Thyroid gland (tissue), 4 donors: ENCODE measurements at regions not wholly inside any gene's neighbourhood (a gene's known extent, or its start where the extent isn't known, plus 50 kb on each side); places are given as distances from the start of the nearest gene placed in this dataset.
"Not testable (repeated sequence)": the region's sequence is repeated elsewhere in the genome, so short reads cannot be mapped to it uniquely, and the experiment has no call there.

Source experiments
- DNase-seq, 2 donors: peaks; one replicate each; pipeline ENCODE4 v3.0.0-alpha.2; 2019
- H3K27ac ChIP-seq, 3 donors: fragments of 200-600 bp; sonication (generic); 1 replicate in 2 of 3; 2 replicates in 1 of 3; pipeline ENCODE4 v1.5.1; 2016 to 2019; ENCODE audit warnings: mild to moderate bottlenecking in 1 of 3, moderate library complexity in 1 of 3
- H3K27me3 ChIP-seq: fragments of 200-600 bp; sonication (generic); one replicate; pipeline ENCODE4 v1.5.1; 2019
- H3K36me3 ChIP-seq, 2 donors: fragments of 200-600 bp; sonication (generic); one replicate each; pipeline ENCODE4 v1.5.1; 2016 to 2019
- H3K4me1 ChIP-seq, 2 donors: fragments of 200-600 bp; sonication (generic); one replicate each; pipeline ENCODE4 v1.5.1; 2017 to 2019
- H3K4me3 ChIP-seq, 3 donors: fragments of 200-600 bp; sonication (generic); replicated peaks in 1 of 3; 1 replicate in 2 of 3; 2 replicates in 1 of 3; pipeline ENCODE4 v1.5.1; 2016; ENCODE audit warnings: mild to moderate bottlenecking in 1 of 3
- H3K9me3 ChIP-seq: fragments of 200-600 bp; sonication (generic); one replicate; pipeline ENCODE4 v1.5.1; 2017
- CTCF ChIP-seq, 6 experiments: fragments of 200-600 bp in 3 of 6; fragments of 450-650 bp in 3 of 6; sonication (generic) in 3 of 6; IDR thresholded peaks; one replicate each; pipeline ENCODE4 v1.5.1; 2016 to 2019; ENCODE audit warnings: antibody characterized with exemption in 6 of 6, mild to moderate bottlenecking in 2 of 6, inconsistent platforms in 1 of 6, moderate library complexity in 1 of 6
- POLR2A ChIP-seq, 2 donors: fragments of 450-650 bp; IDR thresholded peaks; one replicate each; pipeline ENCODE4 v1.6.1; 2017; ENCODE audit warnings: antibody characterized with exemption in 2 of 2, mild to moderate bottlenecking in 2 of 2, moderate library complexity in 1 of 2
- WGBS, 2 donors: methylation state at CpG; one replicate each; pipeline ENCODE4 v1.1.5; 2017; 5-methylcytosine and 5-hydroxymethylcytosine counted together
- intact Hi-C: fragments of 100-400 bp; cut with DNase I; formaldehyde crosslinking; loops from one replicate; pipeline ENCODE4 v1.15.1; 2023

DNA sequence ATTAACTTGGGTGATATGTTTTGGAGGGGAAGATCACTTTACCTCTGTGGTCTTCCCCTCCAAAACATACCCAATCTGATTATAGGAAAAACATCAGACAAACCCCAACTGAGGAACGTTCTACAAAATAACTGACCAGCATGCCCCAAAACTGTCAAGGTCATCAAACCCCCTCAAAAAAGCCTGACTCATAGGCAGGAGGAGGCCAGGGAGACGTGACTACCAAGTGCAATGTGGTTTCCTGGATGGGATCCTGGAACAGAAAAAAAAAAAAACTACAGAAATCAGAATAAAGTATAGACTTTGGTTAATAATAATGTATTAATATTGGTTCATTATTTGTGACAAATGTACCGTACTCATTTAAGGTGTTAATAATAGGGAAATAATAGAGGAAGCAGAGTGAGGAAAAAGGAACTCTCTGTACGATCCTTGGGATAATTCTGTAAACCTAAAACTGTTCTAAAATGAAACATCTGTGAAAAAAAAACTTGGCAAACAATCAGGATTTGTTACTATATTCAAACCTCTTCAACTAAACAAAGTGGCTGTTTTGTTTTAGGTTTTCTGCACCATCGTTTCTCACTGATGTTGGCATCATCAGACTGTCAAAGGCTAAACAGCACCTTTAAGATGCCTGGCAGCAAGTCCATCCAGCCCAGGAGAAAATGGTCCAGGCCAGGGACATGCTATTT lies 266.7 kb upstream of the SDK2 start:
- no peaks in the 10 kb centered on the region for H3K27me3 ChIP-seq
- WGBS, 2 donors = 55 to 61% methylated on average over 5 of the region's 5 CpGs
- no peak overlapping the region for H3K27ac ChIP-seq
- no peaks in the 10 kb centered on the region for H3K36me3 ChIP-seq
- intact Hi-C loops = no loop called here
- no peak for TF ChIP-seq POLR2A (IDR thresholded peaks at IDR 0.05)
- no peak for TF ChIP-seq CTCF (IDR thresholded peaks at IDR 0.05)
- H3K4me1 ChIP-seq = no peaks in the 10 kb centered on the region
- H3K4me3 ChIP-seq = no peak overlapping the region
- H3K9me3 ChIP-seq = no peaks in the 10 kb centered on the region
- no peak for DNase-seq

- WGBS, 2 donors = 81 to 86% methylated on average over 6 of the region's 6 CpGs
- Histone ChIP-seq H3K36me3 (no peaks in the 10 kb centered on the region), H3K9me3 (no peaks in the 10 kb centered on the region), H3K4me1 (no peaks in the 10 kb centered on the region), H3K27ac (no peak overlapping the region), H3K4me3 (no peak overlapping the region), H3K27me3 (no peaks in the 10 kb centered on the region)
- intact Hi-C loops = no loop called here
- DNase-seq = no peak
- TF ChIP-seq POLR2A (IDR thresholded peaks at IDR 0.05) (no peak), CTCF (IDR thresholded peaks at IDR 0.05) (no peak)
Measured at GRCh38 chr17:73911726-73912372, 267.6 kb upstream of the SDK2 start.

DNA sequence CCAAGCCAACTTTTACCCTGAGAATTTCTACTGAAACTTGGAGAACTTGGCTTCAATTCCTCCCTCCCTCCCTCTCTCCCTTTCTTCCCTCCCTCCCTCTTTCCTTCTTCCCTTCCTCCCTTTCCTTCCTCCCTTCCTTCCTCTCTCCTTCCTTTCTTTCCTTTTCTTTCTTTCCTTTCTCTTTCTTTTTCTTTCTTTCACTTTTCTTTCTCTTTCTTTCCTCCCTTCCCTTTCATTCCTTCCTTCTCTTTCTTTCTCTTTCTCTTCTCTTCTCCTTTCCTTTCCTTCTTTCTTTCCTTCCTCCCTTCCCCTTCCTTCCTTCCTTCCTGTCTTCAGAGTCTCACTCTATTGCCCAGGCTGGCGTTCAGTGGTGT lies 268.1 kb upstream of the SDK2 start:
- H3K4me3 ChIP-seq = no peak overlapping the region
- H3K27ac ChIP-seq = no peak overlapping the region
- no peaks in the 10 kb centered on the region for H3K36me3 ChIP-seq
- no peaks in the 10 kb centered on the region for H3K4me1 ChIP-seq
- no peak for TF ChIP-seq POLR2A (IDR thresholded peaks at IDR 0.05)
- no peak for TF ChIP-seq CTCF (IDR thresholded peaks at IDR 0.05)
- intact Hi-C loops = no loop called here
- DNase-seq = no peak
- 81 to 90% methylated on average over 1 of the region's 1 CpG for WGBS, 2 donors
- no peaks in the 10 kb centered on the region for H3K27me3 ChIP-seq
- H3K9me3 ChIP-seq = no peaks in the 10 kb centered on the region

GRCh38 chr17:73914536-73915274 lies 270.5 kb upstream of the SDK2 start:
- Histone ChIP-seq H3K36me3 (no peaks in the 10 kb centered on the region), H3K9me3 (no peaks in the 10 kb centered on the region), H3K4me1 (no peaks in the 10 kb centered on the region), H3K27me3 (no peaks in the 10 kb centered on the region), H3K27ac (no peak overlapping the region), H3K4me3 (no peak overlapping the region)
- no peak for TF ChIP-seq POLR2A (IDR thresholded peaks at IDR 0.05)
- no peak for TF ChIP-seq CTCF (IDR thresholded peaks at IDR 0.05)
- WGBS, 2 donors = 78 to 80% methylated on average over 7 of the region's 7 CpGs
- DNase-seq = no peak
- intact Hi-C loops = no loop called here

DNA sequence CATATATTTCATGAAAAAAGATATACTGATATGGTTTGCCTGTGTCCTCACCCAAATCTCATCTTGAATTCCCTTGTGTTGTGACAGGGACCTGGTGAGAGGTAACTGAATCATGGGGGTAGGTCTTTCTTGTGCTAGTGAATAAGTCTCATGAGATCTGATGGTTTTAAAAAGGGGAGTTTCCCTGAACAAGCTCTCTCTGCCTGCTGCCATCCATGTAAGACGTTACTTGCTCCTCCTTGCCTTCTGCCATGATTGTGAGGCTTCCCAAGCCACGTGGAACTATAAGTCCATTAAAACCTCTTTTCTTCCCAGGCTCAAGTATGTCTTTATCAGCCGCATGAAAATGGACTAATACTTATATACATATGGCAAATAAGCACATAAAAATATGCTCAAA lies 274.8 kb upstream of the SDK2 start:
- H3K36me3 ChIP-seq, H3K4me1 ChIP-seq, H3K27ac ChIP-seq, H3K4me3 ChIP-seq, H3K9me3 ChIP-seq, DNase-seq, intact Hi-C loops, H3K27me3 ChIP-seq: not testable (repeated sequence)
- 77 to 81% methylated on average over 3 of the region's 3 CpGs for WGBS, 2 donors
